ENCODE measurements at regions not wholly inside any gene's neighbourhood (a gene's known extent, or its start where the extent isn't known, plus 50 kb on each side); places are given as distances from the start of the nearest gene placed in this dataset.

DNA sequence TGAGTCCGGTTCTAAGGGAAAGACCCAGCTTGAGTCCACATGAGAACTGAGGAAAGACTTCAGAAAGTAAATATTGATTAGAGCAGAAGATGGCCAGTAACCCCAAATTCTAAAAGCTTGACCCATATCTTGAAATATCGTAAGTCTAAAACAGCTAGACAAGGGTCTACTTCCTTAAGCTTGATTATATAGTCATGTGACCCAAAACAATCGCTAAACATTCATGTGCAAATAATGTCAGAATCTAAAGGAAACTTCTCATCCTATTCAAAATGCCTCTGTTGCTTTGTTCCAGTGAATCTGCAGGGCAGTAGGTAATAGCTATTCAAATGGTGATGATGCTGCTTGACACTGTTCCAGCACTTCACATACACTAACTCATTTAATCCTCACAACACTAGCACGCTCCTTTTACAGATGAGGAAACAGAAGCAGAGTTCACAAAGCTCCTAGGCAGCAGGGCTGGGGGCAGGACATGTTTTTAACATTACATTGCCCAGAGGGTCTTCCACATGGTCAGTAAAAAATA is 52.6 kb downstream of the TCF20 start:
- Histone ChIP-seq H3K9ac (ENCODE audit: low read length) (no peak overlapping the region), H3K9me3 (ENCODE audit: control insufficient read depth, low read length) (no peaks in the 10 kb centered on the region), H3K27me3 (replicated peaks; ENCODE audit: control insufficient read depth, insufficient read depth, low read length) (no peaks in the 10 kb centered on the region), H3K36me3 (ENCODE audit: control insufficient read depth, insufficient read depth, low read length, severe bottlenecking) (peaks cover 18% of the 10 kb centered on the region), H3K4me3 (ENCODE audit: low read length) (no peak overlapping the region), H3K4me1 (ENCODE audit: control insufficient read depth, insufficient read depth, low read length) (peaks cover 17% of the 10 kb centered on the region)
- DNase-seq (ENCODE audit: low read depth): no peak

DNA sequence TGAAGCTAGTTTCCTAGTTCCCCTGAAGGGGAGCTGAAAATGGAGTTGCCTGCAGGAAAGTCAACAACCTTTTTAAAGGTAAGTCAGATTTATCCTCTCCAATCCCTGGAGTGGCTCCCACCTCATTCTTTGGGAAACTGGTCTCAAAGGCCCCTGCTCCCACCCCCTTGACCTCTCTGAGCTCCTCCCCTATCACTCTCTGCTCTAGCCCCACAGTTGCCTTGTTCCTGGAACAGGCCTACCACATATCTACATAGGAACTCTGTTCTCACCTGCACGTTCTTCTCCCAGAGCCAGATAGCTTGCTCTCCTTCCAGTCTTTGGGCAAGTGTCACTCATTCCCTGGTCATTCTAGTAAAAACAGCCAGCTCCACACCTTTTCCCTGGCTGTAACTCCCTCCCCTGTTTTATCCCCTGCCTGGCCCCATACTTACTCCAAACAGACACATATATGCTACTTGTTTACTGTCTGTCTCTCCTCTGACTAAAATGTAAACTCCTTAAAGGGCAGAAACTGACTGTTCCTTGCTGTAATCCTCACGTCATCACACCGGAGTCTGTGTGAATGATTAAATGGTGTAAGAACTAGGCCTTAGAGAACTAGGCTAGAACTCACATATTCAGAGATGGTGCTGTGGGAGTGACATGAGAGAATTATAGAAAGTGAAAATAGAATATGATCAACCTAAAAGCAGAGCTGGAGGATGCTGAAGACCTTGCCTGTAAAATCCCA is 53.3 kb downstream of the TCF20 start:
- DNase-seq (ENCODE audit: low read depth): no peak
- Histone ChIP-seq H3K9ac (ENCODE audit: low read length) (no peak overlapping the region), H3K4me3 (ENCODE audit: low read length) (no peak overlapping the region), H3K4me1 (ENCODE audit: control insufficient read depth, insufficient read depth, low read length) (peaks cover 17% of the 10 kb centered on the region), H3K27me3 (replicated peaks; ENCODE audit: control insufficient read depth, insufficient read depth, low read length) (no peaks in the 10 kb centered on the region), H3K9me3 (ENCODE audit: control insufficient read depth, low read length) (no peaks in the 10 kb centered on the region), H3K36me3 (ENCODE audit: control insufficient read depth, insufficient read depth, low read length, severe bottlenecking) (peaks cover 23% of the 10 kb centered on the region)

DNA sequence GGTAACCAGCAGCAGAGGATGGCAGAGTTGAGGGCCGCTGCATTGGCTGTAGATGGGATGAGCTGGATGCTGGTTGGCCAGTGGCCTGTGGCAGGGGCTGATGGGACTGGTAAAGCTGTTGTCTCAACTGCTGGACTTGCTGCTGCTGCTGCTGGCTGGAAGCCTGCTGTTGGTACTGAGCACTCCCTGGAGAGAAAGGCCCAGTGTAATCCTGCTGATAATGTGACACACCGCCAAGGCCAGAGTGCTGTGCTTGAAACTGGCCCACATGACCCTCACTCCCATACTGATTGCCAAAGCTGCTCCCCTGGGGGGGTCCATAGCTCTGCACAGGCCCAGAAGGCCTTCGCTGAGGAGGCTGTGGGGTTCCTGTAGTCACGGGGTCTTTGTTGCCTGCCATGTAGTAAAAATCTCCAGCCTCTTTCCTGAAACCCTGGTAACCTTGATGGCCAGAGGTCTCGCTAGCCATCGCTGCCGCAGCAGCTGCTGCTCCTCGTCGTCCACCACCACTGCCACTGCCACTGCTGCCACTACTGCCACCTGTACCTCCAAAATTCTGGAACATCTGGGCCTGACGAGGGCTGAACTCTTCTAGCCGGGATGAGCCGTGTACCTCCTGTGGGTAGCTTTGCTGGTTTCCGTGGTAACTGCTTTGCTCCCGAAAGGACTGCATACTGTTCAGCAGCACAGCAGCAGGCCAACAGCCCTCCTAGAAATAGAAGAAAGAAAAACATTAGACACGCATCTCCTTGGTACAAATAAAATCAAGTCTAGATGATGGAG is 55.6 kb downstream of the TCF20 start:
- Histone ChIP-seq H3K9ac (ENCODE audit: low read length) (no peak overlapping the region), H3K4me1 (ENCODE audit: control insufficient read depth, insufficient read depth, low read length) (peaks cover 17% of the 10 kb centered on the region), H3K36me3 (ENCODE audit: control insufficient read depth, insufficient read depth, low read length, severe bottlenecking) (peaks cover 47% of the 10 kb centered on the region), H3K9me3 (ENCODE audit: control insufficient read depth, low read length) (no peaks in the 10 kb centered on the region), H3K27me3 (replicated peaks; ENCODE audit: control insufficient read depth, insufficient read depth, low read length) (no peaks in the 10 kb centered on the region), H3K4me3 (ENCODE audit: low read length) (no peak overlapping the region)
- DNase-seq (ENCODE audit: low read depth): no peak

DNA sequence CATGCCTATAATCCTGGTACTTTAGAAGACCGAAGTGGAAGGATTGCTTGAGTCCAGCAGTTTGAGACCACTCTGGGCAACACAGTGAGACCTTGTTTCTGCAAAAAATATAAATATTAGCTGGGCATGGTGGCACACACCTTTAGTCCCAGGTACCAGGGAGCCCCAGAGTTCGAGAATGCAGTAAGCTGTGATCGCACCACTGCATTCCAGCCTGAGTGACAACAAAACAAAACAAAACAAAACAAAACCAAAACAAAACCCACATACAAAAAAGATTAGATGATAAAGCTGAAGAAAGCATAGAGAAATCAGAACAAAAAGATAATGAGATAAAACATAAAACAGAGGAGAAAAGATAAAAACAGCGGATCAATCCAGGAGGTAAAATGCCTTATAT is 62.1 kb downstream of the TCF20 start:
- Histone ChIP-seq H3K9me3 (ENCODE audit: control insufficient read depth, low read length) (no peaks in the 10 kb centered on the region), H3K27me3 (replicated peaks; ENCODE audit: control insufficient read depth, insufficient read depth, low read length) (no peaks in the 10 kb centered on the region), H3K9ac (ENCODE audit: low read length) (no peak overlapping the region), H3K4me3 (ENCODE audit: low read length) (no peak overlapping the region), H3K36me3 (ENCODE audit: control insufficient read depth, insufficient read depth, low read length, severe bottlenecking) (peaks cover 39% of the 10 kb centered on the region), H3K4me1 (ENCODE audit: control insufficient read depth, insufficient read depth, low read length) (peaks cover 3% of the 10 kb centered on the region)
- no peak for DNase-seq (ENCODE audit: low read depth)

DNA sequence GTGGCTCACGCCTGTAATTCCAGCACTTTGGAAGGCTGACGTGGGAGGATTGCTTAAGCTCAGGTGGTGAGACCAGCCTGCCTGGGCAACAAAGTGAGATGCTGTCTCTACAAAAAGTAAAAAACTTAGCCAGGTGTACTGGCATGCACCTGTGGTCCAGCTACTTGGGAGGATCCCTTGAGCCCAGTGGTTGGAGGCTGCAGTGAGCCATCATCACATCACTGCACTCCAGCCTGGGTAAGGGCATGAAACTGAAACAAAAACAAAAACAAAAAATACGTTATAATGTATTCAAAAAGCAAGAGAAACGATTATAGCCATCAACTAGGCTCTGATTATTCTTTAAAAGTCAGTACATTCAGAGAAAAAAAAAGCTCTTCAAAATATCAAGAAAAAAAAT is 62.5 kb downstream of the TCF20 start:
- no peaks in the 10 kb centered on the region for H3K9me3 ChIP-seq (ENCODE audit: control insufficient read depth, low read length)
- no peaks in the 10 kb centered on the region for H3K27me3 ChIP-seq (replicated peaks; ENCODE audit: control insufficient read depth, insufficient read depth, low read length)
- H3K36me3 ChIP-seq (ENCODE audit: control insufficient read depth, insufficient read depth, low read length, severe bottlenecking): peaks cover 34% of the 10 kb centered on the region
- H3K4me3 ChIP-seq (ENCODE audit: low read length): no peak overlapping the region
- no peak for DNase-seq (ENCODE audit: low read depth)
- H3K9ac ChIP-seq (ENCODE audit: low read length): no peak overlapping the region
- H3K4me1 ChIP-seq (ENCODE audit: control insufficient read depth, insufficient read depth, low read length): peaks cover 3% of the 10 kb centered on the region

DNA sequence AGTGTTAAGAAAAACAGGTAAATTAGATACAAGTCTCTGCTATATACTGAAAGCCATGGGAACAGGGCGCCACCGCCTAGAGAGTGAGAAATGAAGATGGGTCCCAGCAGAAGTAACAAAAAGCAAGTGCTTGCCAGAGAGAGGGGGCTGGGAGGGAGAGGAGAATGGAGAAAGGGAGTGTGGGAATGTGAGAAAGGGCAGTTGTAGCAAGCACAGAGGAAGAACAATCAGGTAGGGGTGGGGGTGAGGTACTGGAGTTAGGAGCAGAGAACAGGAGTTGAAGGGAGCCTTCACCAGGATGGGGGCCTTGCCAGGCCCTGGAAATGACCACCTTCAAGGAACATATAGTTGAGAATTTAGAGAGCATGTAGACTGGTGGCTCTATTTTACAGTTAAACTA is 66.8 kb downstream of the TCF20 start:
- Histone ChIP-seq H3K36me3 (ENCODE audit: control insufficient read depth, insufficient read depth, low read length, severe bottlenecking) (no peaks in the 10 kb centered on the region), H3K9ac (ENCODE audit: low read length) (no peak overlapping the region), H3K9me3 (ENCODE audit: control insufficient read depth, low read length) (no peaks in the 10 kb centered on the region), H3K27me3 (replicated peaks; ENCODE audit: control insufficient read depth, insufficient read depth, low read length) (no peaks in the 10 kb centered on the region), H3K4me1 (ENCODE audit: control insufficient read depth, insufficient read depth, low read length) (peaks cover 3% of the 10 kb centered on the region), H3K4me3 (ENCODE audit: low read length) (no peak overlapping the region)
- DNase-seq (ENCODE audit: low read depth): no peak

DNA sequence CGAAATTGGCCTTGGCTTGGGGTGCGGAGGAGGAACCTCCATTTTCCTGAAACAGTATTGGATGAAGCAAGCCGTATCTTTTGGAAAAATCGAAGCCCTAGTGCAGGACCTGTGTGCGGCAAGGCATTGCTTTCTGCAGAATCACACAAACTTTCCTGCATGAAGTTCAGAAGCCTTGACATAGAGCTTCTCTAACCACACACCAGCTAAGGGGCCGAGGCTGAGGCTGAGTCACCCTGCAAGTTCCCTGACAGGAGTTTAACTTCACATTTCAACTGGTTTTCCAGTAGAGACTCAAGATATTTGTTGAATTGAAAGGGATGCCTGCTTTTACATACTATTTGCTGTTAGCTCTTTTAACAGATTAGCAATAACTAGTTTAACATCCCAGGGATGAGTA is 67.8 kb downstream of the TCF20 start:
- Histone ChIP-seq H3K4me1 (ENCODE audit: control insufficient read depth, insufficient read depth, low read length) (peaks cover 3% of the 10 kb centered on the region), H3K9ac (ENCODE audit: low read length) (no peak overlapping the region), H3K36me3 (ENCODE audit: control insufficient read depth, insufficient read depth, low read length, severe bottlenecking) (no peaks in the 10 kb centered on the region), H3K9me3 (ENCODE audit: control insufficient read depth, low read length) (no peaks in the 10 kb centered on the region), H3K27me3 (replicated peaks; ENCODE audit: control insufficient read depth, insufficient read depth, low read length) (no peaks in the 10 kb centered on the region), H3K4me3 (ENCODE audit: low read length) (no peak overlapping the region)
- peak; percentile 11 for DNase-seq (ENCODE audit: low read depth)

DNA sequence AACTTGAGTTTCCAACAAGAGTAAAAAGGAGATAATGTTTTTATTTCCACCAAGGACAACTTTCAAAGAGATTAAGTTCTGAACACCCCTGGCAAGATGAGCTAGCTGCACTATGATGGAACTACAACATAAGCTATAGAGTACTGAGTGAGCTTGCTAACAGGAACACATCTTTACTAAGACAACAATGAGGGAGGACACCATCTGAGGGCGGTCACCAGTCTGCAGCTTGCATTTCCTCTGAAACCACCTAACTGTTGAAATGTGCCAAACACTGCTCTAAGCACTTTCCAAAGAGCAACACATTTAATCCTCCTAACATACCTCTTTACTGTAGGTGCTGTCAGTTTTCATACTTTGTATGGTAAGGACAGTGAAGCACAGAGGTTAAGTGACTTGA is 68.4 kb downstream of the TCF20 start:
- no peaks in the 10 kb centered on the region for H3K9me3 ChIP-seq (ENCODE audit: control insufficient read depth, low read length)
- no peak overlapping the region for H3K9ac ChIP-seq (ENCODE audit: low read length)
- no peak for DNase-seq (ENCODE audit: low read depth)
- H3K36me3 ChIP-seq (ENCODE audit: control insufficient read depth, insufficient read depth, low read length, severe bottlenecking): no peaks in the 10 kb centered on the region
- no peaks in the 10 kb centered on the region for H3K27me3 ChIP-seq (replicated peaks; ENCODE audit: control insufficient read depth, insufficient read depth, low read length)
- H3K4me1 ChIP-seq (ENCODE audit: control insufficient read depth, insufficient read depth, low read length): peaks cover 3% of the 10 kb centered on the region
- no peak overlapping the region for H3K4me3 ChIP-seq (ENCODE audit: low read length)

DNA sequence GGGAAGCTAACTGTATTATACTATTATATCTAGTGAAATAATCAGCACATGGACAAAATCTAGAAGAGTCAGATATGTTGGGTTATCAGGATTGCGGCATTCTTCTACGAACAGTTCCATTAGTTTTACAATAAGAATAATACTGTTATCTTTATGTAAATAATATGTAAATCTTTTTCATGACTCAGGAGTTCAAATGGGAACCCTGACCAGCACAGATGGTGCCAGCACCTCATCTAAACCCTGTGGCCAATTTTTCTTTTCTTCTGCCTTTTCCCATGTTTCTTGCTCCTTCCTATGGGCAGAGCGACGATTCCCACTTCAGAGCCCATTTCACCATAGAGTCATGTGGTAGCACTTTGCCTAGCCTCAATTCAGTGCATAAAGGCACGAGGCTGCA is 68.4 kb upstream of the CYP2D6 start:
- no peak for DNase-seq (ENCODE audit: low read depth)
- H3K9me3 ChIP-seq (ENCODE audit: control insufficient read depth, low read length): no peaks in the 10 kb centered on the region
- no peaks in the 10 kb centered on the region for H3K4me1 ChIP-seq (ENCODE audit: control insufficient read depth, insufficient read depth, low read length)
- no peak overlapping the region for H3K4me3 ChIP-seq (ENCODE audit: low read length)
- no peaks in the 10 kb centered on the region for H3K36me3 ChIP-seq (ENCODE audit: control insufficient read depth, insufficient read depth, low read length, severe bottlenecking)
- no peak overlapping the region for H3K9ac ChIP-seq (ENCODE audit: low read length)
- no peaks in the 10 kb centered on the region for H3K27me3 ChIP-seq (replicated peaks; ENCODE audit: control insufficient read depth, insufficient read depth, low read length)

DNA sequence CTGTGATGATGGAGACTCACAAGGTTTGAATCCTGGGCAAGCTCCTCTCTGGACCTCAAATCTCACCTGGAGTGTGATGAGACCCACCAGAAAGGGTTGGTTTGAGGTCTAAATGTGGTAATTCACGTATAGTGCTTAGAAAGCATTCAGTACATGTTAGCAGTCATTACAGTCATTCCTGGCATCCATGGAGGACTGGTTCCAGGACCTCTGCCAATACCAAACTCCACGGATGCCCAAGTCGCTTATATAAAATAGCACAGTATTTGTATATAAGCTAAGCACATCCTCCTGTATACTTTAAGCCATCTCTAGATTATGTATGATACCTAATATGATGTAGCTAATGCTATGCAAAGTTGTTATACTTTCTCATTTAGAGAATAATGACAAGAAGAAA is 67.6 kb upstream of the CYP2D6 start:
- H3K9me3 ChIP-seq (ENCODE audit: control insufficient read depth, low read length): no peaks in the 10 kb centered on the region
- no peaks in the 10 kb centered on the region for H3K4me1 ChIP-seq (ENCODE audit: control insufficient read depth, insufficient read depth, low read length)
- H3K36me3 ChIP-seq (ENCODE audit: control insufficient read depth, insufficient read depth, low read length, severe bottlenecking): no peaks in the 10 kb centered on the region
- H3K27me3 ChIP-seq (replicated peaks; ENCODE audit: control insufficient read depth, insufficient read depth, low read length): no peaks in the 10 kb centered on the region
- H3K4me3 ChIP-seq (ENCODE audit: low read length): no peak overlapping the region
- DNase-seq (ENCODE audit: low read depth): no peak
- no peak overlapping the region for H3K9ac ChIP-seq (ENCODE audit: low read length)

DNA sequence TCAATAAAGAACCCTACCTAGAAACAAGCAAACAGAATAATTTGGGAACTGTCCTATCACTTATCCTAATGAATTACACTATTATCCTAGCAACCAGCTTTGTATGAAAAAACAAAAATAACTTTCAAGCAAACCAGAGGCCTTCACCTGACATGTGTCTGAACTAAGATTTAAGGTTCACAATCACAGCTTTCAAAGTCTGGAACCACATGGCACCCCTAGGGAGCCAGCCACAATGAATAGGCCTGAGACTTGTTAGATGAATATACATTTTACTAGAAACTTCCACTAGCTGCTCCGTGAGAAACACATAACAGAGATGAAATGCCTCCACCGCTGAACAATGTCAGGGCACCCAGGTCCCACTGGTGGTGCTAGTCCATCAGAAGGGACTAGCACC is 65.8 kb upstream of the CYP2D6 start:
- H3K9ac ChIP-seq (ENCODE audit: low read length): no peak overlapping the region
- H3K36me3 ChIP-seq (ENCODE audit: control insufficient read depth, insufficient read depth, low read length, severe bottlenecking): no peaks in the 10 kb centered on the region
- H3K4me1 ChIP-seq (ENCODE audit: control insufficient read depth, insufficient read depth, low read length): peaks cover 7% of the 10 kb centered on the region
- DNase-seq (ENCODE audit: low read depth): no peak
- H3K4me3 ChIP-seq (ENCODE audit: low read length): no peak overlapping the region
- H3K9me3 ChIP-seq (ENCODE audit: control insufficient read depth, low read length): no peaks in the 10 kb centered on the region
- no peaks in the 10 kb centered on the region for H3K27me3 ChIP-seq (replicated peaks; ENCODE audit: control insufficient read depth, insufficient read depth, low read length)

Measured in adipocyte (in vitro differentiated cells).